OCI-LY1 (cell line): ENCODE measurements at regions not wholly inside any gene's neighbourhood (a gene's known extent, or its start where the extent isn't known, plus 50 kb on each side); places are given as distances from the start of the nearest gene placed in this dataset.

Experiments used
- H2AFZ ChIP-seq: fragments of 200-600 bp; sonication (generic), shearing (Covaris generic); 2 replicates; pipeline ENCODE4 v1.6.0; 2014; ENCODE audit warnings: antibody characterized with exemption, mild to moderate bottlenecking, low read length
- H3F3A ChIP-seq: fragments of 200-600 bp; sonication (generic), shearing (Covaris generic); 2 replicates; pipeline ENCODE4 v1.6.0; 2014; ENCODE audit warnings: mild to moderate bottlenecking, antibody characterized with exemption, low read length, moderate library complexity; ENCODE audit not compliant: insufficient read depth
- H3K27ac ChIP-seq: fragments of 200-600 bp; sonication (generic); 2 replicates; pipeline ENCODE4 v1.5.1; 2014; ENCODE audit warnings: low read length, mixed run types, mild to moderate bottlenecking, low read depth; ENCODE audit not compliant: poor library complexity, severe bottlenecking
- H3K27me3 ChIP-seq: fragments of 200-600 bp; sonication (generic); 2 replicates; pipeline ENCODE4 v1.6.0; 2014; ENCODE audit warnings: antibody characterized with exemption, mild to moderate bottlenecking, low read length, moderate library complexity; ENCODE audit not compliant: insufficient read depth
- H3K36me3 ChIP-seq: fragments of 200-600 bp; sonication (generic); 2 replicates; pipeline ENCODE4 v1.6.1; 2014; ENCODE audit warnings: mild to moderate bottlenecking, antibody characterized with exemption, low read length, moderate library complexity, mixed read lengths; ENCODE audit not compliant: insufficient read depth
- H3K4me1 ChIP-seq: fragments of 200-600 bp; sonication (generic); 2 replicates; pipeline ENCODE4 v1.5.1; 2014; ENCODE audit warnings: mild to moderate bottlenecking, low read length, moderate library complexity; ENCODE audit not compliant: insufficient read depth, severe bottlenecking
- H3K4me2 ChIP-seq: fragments of 200-600 bp; sonication (generic), shearing (Covaris generic); 2 replicates; pipeline ENCODE4 v1.6.1; 2014; ENCODE audit warnings: low read length
- H3K4me3 ChIP-seq: fragments of 200-600 bp; sonication (generic); 2 replicates; pipeline ENCODE4 v1.5.1; 2014; ENCODE audit warnings: low read length, low read depth, mild to moderate bottlenecking, mixed read lengths; ENCODE audit not compliant: poor library complexity, severe bottlenecking
- H3K79me2 ChIP-seq: fragments of 200-600 bp; shearing (Covaris generic); 2 replicates; pipeline ENCODE4 v1.6.1; 2016; ENCODE audit warnings: mixed run types, low read length, mixed read lengths; ENCODE audit not compliant: insufficient read depth
- H3K9ac ChIP-seq: fragments of 200-600 bp; sonication (generic), shearing (Covaris generic); 2 replicates; pipeline ENCODE4 v1.6.1; 2014; ENCODE audit warnings: mild to moderate bottlenecking, low read length, mixed read lengths
- H3K9me2 ChIP-seq: fragments of 200-600 bp; sonication (generic), shearing (Covaris generic); 2 replicates; pipeline ENCODE4 v1.6.1; 2014; ENCODE audit warnings: low read depth, mild to moderate bottlenecking, low read length, mixed read lengths
- H3K9me3 ChIP-seq: fragments of 200-600 bp; shearing (Covaris generic); 2 replicates; pipeline ENCODE4 v1.6.1; 2014; ENCODE audit warnings: low read length, mixed read lengths
- H4K20me1 ChIP-seq: fragments of 200-600 bp; sonication (generic), shearing (Covaris generic); 2 replicates; pipeline ENCODE4 v1.6.0; 2016; ENCODE audit warnings: mild to moderate bottlenecking, low read length; ENCODE audit not compliant: insufficient read depth
- CTCF ChIP-seq: fragments of 200-600 bp; sonication (generic), shearing (Covaris generic); IDR thresholded peaks from 2 replicates; pipeline ENCODE4 v1.5.1; 2017; ENCODE audit warnings: mild to moderate bottlenecking, antibody characterized with exemption, low read length, moderate library complexity, mixed read lengths
- EZH2 ChIP-seq: fragments of 200-600 bp; sonication (generic), shearing (Covaris generic); IDR thresholded peaks from 2 replicates; pipeline ENCODE4 v1.8.0; 2017; ENCODE audit warnings: borderline replicate concordance, mixed run types, mild to moderate bottlenecking, antibody characterized with exemption, low read length, moderate library complexity, mixed read lengths

GRCh38 chr10:21330628-21331020, 194.9 kb downstream of the SKIDA1 start:
- Histone ChIP-seq H3K4me2 (no peak overlapping the region), H3K4me1 (no peaks in the 10 kb centered on the region), H3K9ac (no peak overlapping the region), H3K79me2 (no peaks in the 10 kb centered on the region), H3K9me2 (no peaks in the 10 kb centered on the region), H3F3A (no peaks in the 10 kb centered on the region), H3K36me3 (no peaks in the 10 kb centered on the region), H2AFZ (no peak overlapping the region), H3K4me3 (no peak overlapping the region), H3K9me3 (no peaks in the 10 kb centered on the region), H4K20me1 (no peaks in the 10 kb centered on the region), H3K27ac (no peak overlapping the region), H3K27me3 (no peaks in the 10 kb centered on the region)
- TF ChIP-seq CTCF (no peak), EZH2 (no peak)

- H3K9me3 ChIP-seq, result no peaks in the 10 kb centered on the region
- no peak overlapping the region for H3K4me2 ChIP-seq
- H3K36me3 ChIP-seq, result no peaks in the 10 kb centered on the region
- H3K27me3 ChIP-seq, result no peaks in the 10 kb centered on the region
- H2AFZ ChIP-seq, result no peak overlapping the region
- no peaks in the 10 kb centered on the region for H4K20me1 ChIP-seq
- no peak overlapping the region for H3K27ac ChIP-seq
- no peak for TF ChIP-seq CTCF
- TF ChIP-seq EZH2, result no peak
- no peaks in the 10 kb centered on the region for H3K4me1 ChIP-seq
- H3F3A ChIP-seq, result no peaks in the 10 kb centered on the region
- no peak overlapping the region for H3K4me3 ChIP-seq
- H3K9me2 ChIP-seq, result no peaks in the 10 kb centered on the region
- H3K79me2 ChIP-seq, result no peaks in the 10 kb centered on the region
- H3K9ac ChIP-seq, result no peak overlapping the region
Observed at GRCh38 chr10:21329995-21330627, 195.4 kb downstream of the SKIDA1 start.

- H3K27me3 ChIP-seq, result no peaks in the 10 kb centered on the region
- TF ChIP-seq EZH2 (no peak), CTCF (no peak)
- H3K27ac ChIP-seq, result no peak overlapping the region
- no peaks in the 10 kb centered on the region for H3K9me2 ChIP-seq
- no peaks in the 10 kb centered on the region for H3F3A ChIP-seq
- H4K20me1 ChIP-seq, result no peaks in the 10 kb centered on the region
- H3K36me3 ChIP-seq, result no peaks in the 10 kb centered on the region
- no peak overlapping the region for H2AFZ ChIP-seq
- H3K9me3 ChIP-seq, result no peaks in the 10 kb centered on the region
- H3K79me2 ChIP-seq, result no peaks in the 10 kb centered on the region
- no peak overlapping the region for H3K4me2 ChIP-seq
- no peaks in the 10 kb centered on the region for H3K4me1 ChIP-seq
- H3K9ac ChIP-seq, result no peak overlapping the region
- no peak overlapping the region for H3K4me3 ChIP-seq
Observed at GRCh38 chr10:21327289-21327993, 198.0 kb downstream of the SKIDA1 start.
